K562 (cell line): ENCODE measurements at regions not wholly inside any gene's neighbourhood (a gene's known extent, or its start where the extent isn't known, plus 50 kb on each side); places are given as distances from the start of the nearest gene placed in this dataset.
A peak's percentile ranks its signal among the peaks of the same experiment; 100 is the strongest.

ENCODE experiments used
- CHD1 ChIP-seq: fragments of 200-600 bp; sonication (generic); IDR thresholded peaks from one replicate; pipeline ENCODE4 v1.6.1; 2012; ENCODE audit warnings: mild to moderate bottlenecking, moderate library complexity, low read length, inconsistent platforms
- CXXC5 ChIP-seq: fragments of 250-450 bp; sonication (Bioruptor Pico); IDR thresholded peaks from 2 replicates; pipeline ENCODE4 v1.8.0; 2022; ENCODE audit warnings: inconsistent platforms, mild to moderate bottlenecking, moderate library complexity
- DMBX1 ChIP-seq: fragments of 250-450 bp; sonication (Bioruptor Pico); IDR thresholded peaks from 2 replicates; pipeline ENCODE4 v1.8.0; 2022; ENCODE audit warnings: inconsistent platforms, mild to moderate bottlenecking, moderate library complexity, borderline replicate concordance
- FOXA3 ChIP-seq, 2 experiments: fragments of 450-650 bp in 1 of 2; sonication (generic) in 1 of 2; formaldehyde crosslinking; IDR thresholded peaks in 1 of 2; conservative IDR thresholded peaks in 1 of 2; 2 replicates each; pipeline versions ENCODE4 v1.4.0 to v1.8.0; 2020 to 2022; ENCODE audit warnings: mild to moderate bottlenecking in 2 of 2, missing genetic modification reagents in 1 of 2
- MXI1 ChIP-seq: IDR thresholded peaks from 2 replicates; pipeline ENCODE4 v1.6.1; 2011; ENCODE audit warnings: low read depth, mild to moderate bottlenecking, improper control_type of control experiment, low read length
- NR2F6 ChIP-seq: fragments of 450-650 bp; formaldehyde crosslinking; IDR thresholded peaks from 2 replicates; pipeline ENCODE4 v1.4.0; 2020; ENCODE audit warnings: mild to moderate bottlenecking
- PCBP1 ChIP-seq: fragments of 200-400 bp; formaldehyde crosslinking; IDR thresholded peaks from 2 replicates; pipeline ENCODE4 v1.6.1; 2018; ENCODE audit warnings: mild to moderate bottlenecking, low read depth, low read length; ENCODE audit not compliant: poor library complexity, severe bottlenecking
- PCBP2 ChIP-seq: fragments of 200-400 bp; formaldehyde crosslinking; IDR thresholded peaks from 2 replicates; pipeline ENCODE4 v1.6.1; 2018; ENCODE audit warnings: low read length, low read depth, mild to moderate bottlenecking, moderate library complexity; ENCODE audit not compliant: poor library complexity, severe bottlenecking
- RBM15 ChIP-seq: fragments of 200-400 bp; formaldehyde crosslinking; IDR thresholded peaks from 2 replicates; pipeline ENCODE4 v1.6.1; 2018; ENCODE audit warnings: mild to moderate bottlenecking, low read length, moderate library complexity; ENCODE audit not compliant: insufficient read depth
- SMAD1 ChIP-seq: fragments of 150-350 bp; IDR thresholded peaks from 2 replicates; pipeline ENCODE4 v1.6.1; 2014; ENCODE audit warnings: low read length, low read depth; ENCODE audit not compliant: partially characterized antibody
- XRCC5 ChIP-seq: fragments of 200-400 bp; formaldehyde crosslinking; IDR thresholded peaks from 2 replicates; pipeline ENCODE4 v1.6.1; 2017; ENCODE audit warnings: low read depth, mild to moderate bottlenecking, low read length
- ZNF165 ChIP-seq: fragments of 250-450 bp; sonication (Bioruptor Pico); IDR thresholded peaks from 2 replicates; pipeline ENCODE4 v1.4.0; 2020; ENCODE audit warnings: borderline replicate concordance
- ZNF232 ChIP-seq: sonication (generic); formaldehyde crosslinking; IDR thresholded peaks from 2 replicates; pipeline ENCODE4 v1.8.0; 2022; ENCODE audit warnings: mild to moderate bottlenecking, missing genetic modification reagents
- ZNF239 ChIP-seq: fragments of 250-450 bp; sonication (Bioruptor Pico); IDR thresholded peaks from 2 replicates; pipeline ENCODE4 v1.4.0; 2020; ENCODE audit warnings: mild to moderate bottlenecking
- ZNF24 ChIP-seq: fragments of 450-650 bp; IDR thresholded peaks from 2 replicates; pipeline ENCODE4 v1.6.1; 2016
- ZNF347 ChIP-seq: fragments of 450-650 bp; formaldehyde crosslinking; IDR thresholded peaks from 2 replicates; pipeline ENCODE4 v1.4.0; 2020; ENCODE audit warnings: low read depth, mild to moderate bottlenecking, moderate library complexity
- ZNF57 ChIP-seq: fragments of 450-650 bp; formaldehyde crosslinking; IDR thresholded peaks from 2 replicates; pipeline ENCODE4 v1.4.0; 2020; ENCODE audit warnings: mild to moderate bottlenecking, moderate library complexity
- ZNF583 ChIP-seq: fragments of 250-450 bp; sonication (Bioruptor Pico); IDR thresholded peaks from 2 replicates; pipeline ENCODE4 v1.4.0; 2020
- ZNF695 ChIP-seq: fragments of 450-650 bp; formaldehyde crosslinking; IDR thresholded peaks from 2 replicates; pipeline ENCODE4 v1.4.0; 2020; ENCODE audit warnings: mild to moderate bottlenecking, moderate library complexity
- TF ChIP-seq, protein P1 (sequence below): fragments of 450-650 bp; formaldehyde crosslinking; IDR thresholded peaks from 2 replicates; pipeline ENCODE4 v1.4.0; 2022; ENCODE audit warnings: missing genetic modification characterization
- TF ChIP-seq, protein P2 (sequence below): IDR thresholded peaks from 2 replicates; pipeline ENCODE4 v1.6.1; 2014; ENCODE audit warnings: antibody characterized with exemption
- TF ChIP-seq, protein P3 (sequence below): fragments of 250-450 bp; sonication (Bioruptor Pico); IDR thresholded peaks from 2 replicates; pipeline ENCODE4 v1.5.0; 2020; ENCODE audit warnings: mild to moderate bottlenecking, borderline replicate concordance
- TF ChIP-seq, protein P4 (sequence below): fragments of 250-450 bp; sonication (Bioruptor Pico); IDR thresholded peaks from 2 replicates; pipeline ENCODE4 v1.8.0; 2021; ENCODE audit warnings: moderate library complexity, mild to moderate bottlenecking, inconsistent platforms

DNA sequence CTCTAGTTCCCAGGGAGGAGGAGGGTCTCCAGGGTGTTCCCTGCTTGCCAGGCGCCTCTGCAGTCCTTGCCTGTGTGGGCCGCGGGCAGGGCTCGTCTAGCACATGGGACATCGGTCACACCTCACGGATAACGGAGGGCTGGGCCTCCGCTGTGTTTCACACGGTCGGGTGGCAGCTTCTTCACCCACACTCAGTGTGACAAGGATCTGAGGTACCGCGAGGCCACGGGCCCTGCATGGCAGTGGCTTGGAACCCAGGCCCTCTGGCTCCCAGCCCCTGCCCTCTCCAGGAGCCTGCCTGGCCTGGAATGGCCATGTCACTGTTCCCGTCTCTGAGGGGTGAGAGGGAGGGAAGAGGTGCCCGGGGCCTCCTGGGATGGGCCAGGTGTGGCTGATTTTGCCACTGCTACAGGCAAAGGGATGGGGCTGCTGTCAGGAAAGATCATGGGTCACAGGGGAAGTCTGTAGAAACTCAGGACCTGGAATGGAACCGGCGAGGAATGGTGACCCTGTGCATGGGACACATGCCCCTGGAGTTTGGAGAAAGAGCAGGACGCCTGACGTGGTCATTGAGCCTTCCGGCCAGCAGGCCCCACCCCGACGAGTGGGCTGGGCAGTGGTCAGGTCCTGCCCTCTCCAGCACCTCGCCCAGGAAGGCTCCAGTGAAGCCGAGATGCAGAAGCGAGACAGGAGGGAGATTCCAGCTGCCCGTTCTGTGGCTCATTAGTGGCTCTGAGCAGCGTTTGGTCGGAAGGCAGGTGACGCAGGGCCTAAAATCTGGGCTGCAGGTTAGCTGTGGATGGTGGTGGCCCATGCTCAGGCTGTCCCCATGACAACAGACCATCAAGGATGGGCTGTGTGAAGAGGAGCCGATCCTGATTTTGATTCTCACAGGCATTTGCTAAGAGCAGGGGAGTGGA lies 76.5 kb upstream of the GSE1 start (continued):
- TF ChIP-seq CHD1, result no peak
- no peak for TF ChIP-seq ZNF695 (CRISPR knock-in tag)
- TF ChIP-seq FOXA3 (CRISPR knock-in tag; conservative IDR thresholded peaks at IDR 0.05 in 1 of 2, IDR thresholded peaks at IDR 0.05 in 1 of 2), result no peak
- 0 out of 2 replicates have a peak, but pooled peaks have one; percentile 29 for TF ChIP-seq ZNF347 (CRISPR knock-in tag)
- no peak for TF ChIP-seq MXI1
- 0 out of 2 replicates have a peak, but pooled peaks have one; percentile 10 for TF ChIP-seq CXXC5
- TF ChIP-seq DMBX1 (CRISPR knock-in tag), result peak; percentile 23; the same call in 1 of the 2 replicates
- no peak for TF ChIP-seq PCBP1
- no peak for TF ChIP-seq ZNF239
- no peak for TF ChIP-seq PCBP2
- TF ChIP-seq, protein P1, sequence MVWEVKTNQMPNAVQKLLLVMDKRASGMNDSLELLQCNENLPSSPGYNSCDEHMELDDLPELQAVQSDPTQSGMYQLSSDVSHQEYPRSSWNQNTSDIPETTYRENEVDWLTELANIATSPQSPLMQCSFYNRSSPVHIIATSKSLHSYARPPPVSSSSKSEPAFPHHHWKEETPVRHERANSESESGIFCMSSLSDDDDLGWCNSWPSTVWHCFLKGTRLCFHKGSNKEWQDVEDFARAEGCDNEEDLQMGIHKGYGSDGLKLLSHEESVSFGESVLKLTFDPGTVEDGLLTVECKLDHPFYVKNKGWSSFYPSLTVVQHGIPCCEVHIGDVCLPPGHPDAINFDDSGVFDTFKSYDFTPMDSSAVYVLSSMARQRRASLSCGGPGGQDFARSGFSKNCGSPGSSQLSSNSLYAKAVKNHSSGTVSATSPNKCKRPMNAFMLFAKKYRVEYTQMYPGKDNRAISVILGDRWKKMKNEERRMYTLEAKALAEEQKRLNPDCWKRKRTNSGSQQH (CRISPR knock-in tag), result 0 out of 2 replicates have a peak, but pooled peaks have one; percentile 31
- no peak for TF ChIP-seq RBM15
- TF ChIP-seq ZNF24, result no peak
- TF ChIP-seq, protein P2, sequence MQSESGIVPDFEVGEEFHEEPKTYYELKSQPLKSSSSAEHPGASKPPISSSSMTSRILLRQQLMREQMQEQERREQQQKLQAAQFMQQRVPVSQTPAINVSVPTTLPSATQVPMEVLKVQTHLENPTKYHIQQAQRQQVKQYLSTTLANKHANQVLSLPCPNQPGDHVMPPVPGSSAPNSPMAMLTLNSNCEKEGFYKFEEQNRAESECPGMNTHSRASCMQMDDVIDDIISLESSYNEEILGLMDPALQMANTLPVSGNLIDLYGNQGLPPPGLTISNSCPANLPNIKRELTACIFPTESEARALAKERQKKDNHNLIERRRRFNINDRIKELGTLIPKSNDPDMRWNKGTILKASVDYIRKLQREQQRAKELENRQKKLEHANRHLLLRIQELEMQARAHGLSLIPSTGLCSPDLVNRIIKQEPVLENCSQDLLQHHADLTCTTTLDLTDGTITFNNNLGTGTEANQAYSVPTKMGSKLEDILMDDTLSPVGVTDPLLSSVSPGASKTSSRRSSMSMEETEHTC, result no peak
- no peak for TF ChIP-seq SMAD1
- TF ChIP-seq ZNF583 (CRISPR knock-in tag), result peak; percentile 83; the same call in 1 of the 2 replicates
- no peak for TF ChIP-seq ZNF232 (CRISPR knock-in tag)
- TF ChIP-seq XRCC5, result no peak
- TF ChIP-seq ZNF165 (CRISPR knock-in tag), result peak; percentile 71; the same call in 1 of the 2 replicates
- 0 out of 2 replicates have a peak, but pooled peaks have one; percentile 14 for TF ChIP-seq ZNF57 (CRISPR knock-in tag)
- TF ChIP-seq, protein P3, sequence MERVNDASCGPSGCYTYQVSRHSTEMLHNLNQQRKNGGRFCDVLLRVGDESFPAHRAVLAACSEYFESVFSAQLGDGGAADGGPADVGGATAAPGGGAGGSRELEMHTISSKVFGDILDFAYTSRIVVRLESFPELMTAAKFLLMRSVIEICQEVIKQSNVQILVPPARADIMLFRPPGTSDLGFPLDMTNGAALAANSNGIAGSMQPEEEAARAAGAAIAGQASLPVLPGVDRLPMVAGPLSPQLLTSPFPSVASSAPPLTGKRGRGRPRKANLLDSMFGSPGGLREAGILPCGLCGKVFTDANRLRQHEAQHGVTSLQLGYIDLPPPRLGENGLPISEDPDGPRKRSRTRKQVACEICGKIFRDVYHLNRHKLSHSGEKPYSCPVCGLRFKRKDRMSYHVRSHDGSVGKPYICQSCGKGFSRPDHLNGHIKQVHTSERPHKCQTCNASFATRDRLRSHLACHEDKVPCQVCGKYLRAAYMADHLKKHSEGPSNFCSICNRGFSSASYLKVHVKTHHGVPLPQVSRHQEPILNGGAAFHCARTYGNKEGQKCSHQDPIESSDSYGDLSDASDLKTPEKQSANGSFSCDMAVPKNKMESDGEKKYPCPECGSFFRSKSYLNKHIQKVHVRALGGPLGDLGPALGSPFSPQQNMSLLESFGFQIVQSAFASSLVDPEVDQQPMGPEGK, result no peak
- no peak for TF ChIP-seq NR2F6 (CRISPR knock-in tag)
- TF ChIP-seq, protein P4, sequence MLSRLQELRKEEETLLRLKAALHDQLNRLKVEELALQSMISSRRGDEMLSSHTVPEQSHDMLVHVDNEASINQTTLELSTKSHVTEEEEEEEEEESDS (CRISPR knock-in tag), result no peak
